Kidney (tissue), 13 donors: ENCODE measurements at regions not wholly inside any gene's neighbourhood (a gene's known extent, or its start where the extent isn't known, plus 50 kb on each side); places are given as distances from the start of the nearest gene placed in this dataset.

Experiments
- DNase-seq, 5 donors: peaks; one replicate each; pipeline ENCODE4 v3.0.0-alpha.2; 2013 to 2020
- FAIRE-seq: peaks from 2 replicates; lab custom pipeline; 2012; peaks lifted over from hg19 to GRCh38; lab: Jason Lieb, UNC
- H3K27ac ChIP-seq, 2 donors: one replicate each; pipeline ENCODE4 v1.7.0; 2013; ENCODE audit warnings: low read depth in 2 of 2, low read length in 2 of 2, inconsistent platforms in 1 of 2
- H3K27me3 ChIP-seq: one replicate; pipeline ENCODE4 v1.7.1; 2013; ENCODE audit warnings: low read length, inconsistent platforms; ENCODE audit not compliant: control insufficient read depth, insufficient read depth
- H3K36me3 ChIP-seq, 3 donors: one replicate each; pipeline versions ENCODE4 v1.7.0 to v1.7.1; 2013; ENCODE audit warnings: low read length in 3 of 3, control low read depth in 1 of 3, inconsistent platforms in 1 of 3; ENCODE audit not compliant: insufficient read depth in 3 of 3, control insufficient read depth in 2 of 3
- H3K4me1 ChIP-seq, 3 donors: one replicate each; pipeline versions ENCODE4 v1.7.0 to v1.7.1; 2013; ENCODE audit warnings: low read length in 3 of 3, inconsistent platforms in 1 of 3, low read depth in 1 of 3; ENCODE audit not compliant: control insufficient read depth in 2 of 3, insufficient read depth in 2 of 3
- H3K4me3 ChIP-seq, 3 donors: one replicate each; pipeline versions ENCODE4 v1.7.0 to v1.8.1; 2013; ENCODE audit warnings: low read length in 3 of 3, control low read depth in 1 of 3, inconsistent platforms in 1 of 3
- H3K9ac ChIP-seq, 3 donors: one replicate each; pipeline versions ENCODE4 v1.7.0 to v1.7.1; 2013; ENCODE audit warnings: low read length in 3 of 3, control low read depth in 1 of 3, inconsistent platforms in 1 of 3
- H3K9me3 ChIP-seq, 3 donors: one replicate each; pipeline versions ENCODE4 v1.7.0 to v1.7.1; 2013; ENCODE audit warnings: low read length in 3 of 3, control low read depth in 1 of 3, inconsistent platforms in 1 of 3; ENCODE audit not compliant: control insufficient read depth in 2 of 3, insufficient read depth in 1 of 3
- CTCF ChIP-seq: IDR thresholded peaks from 3 replicates; pipeline ENCODE4 v1.5.1; 2012; ENCODE audit warnings: mild to moderate bottlenecking, moderate library complexity, borderline replicate concordance; ENCODE audit not compliant: insufficient read depth; ENCODE audit errors: extremely low read depth
- intact Hi-C: fragments of 100-400 bp; cut with DNase I; formaldehyde crosslinking; loops from one replicate; pipeline ENCODE4 v1.11.1; 2022
- donor health status: control.
- donor health status: control.
- donor health status: control.
- donor health status: control.
- donor health status: control.
- donor health status: DM: yes; HTN: yes; CAD: no.
- donor health status: Normal renal cell carcinoma (clear cell type).

- H3K9ac ChIP-seq: no peak overlapping the region
- intact Hi-C loops: no loop called here
- DNase-seq (peak in 2 of 5 donors; percentile 3 to 10), FAIRE-seq (no peak)
- no peaks in the 10 kb centered on the region for H3K27me3 ChIP-seq
- H3K27ac ChIP-seq: no peak overlapping the region
- no peaks in the 10 kb centered on the region for H3K9me3 ChIP-seq
- no peak for TF ChIP-seq CTCF
- no peaks in the 10 kb centered on the region for H3K36me3 ChIP-seq
- no peak overlapping the region for H3K4me3 ChIP-seq
- H3K4me1 ChIP-seq: no peaks in the 10 kb centered on the region
These were observed 228.5 kb downstream of the FRK start for GRCh38 chr6:115832186-115832585.

DNA sequence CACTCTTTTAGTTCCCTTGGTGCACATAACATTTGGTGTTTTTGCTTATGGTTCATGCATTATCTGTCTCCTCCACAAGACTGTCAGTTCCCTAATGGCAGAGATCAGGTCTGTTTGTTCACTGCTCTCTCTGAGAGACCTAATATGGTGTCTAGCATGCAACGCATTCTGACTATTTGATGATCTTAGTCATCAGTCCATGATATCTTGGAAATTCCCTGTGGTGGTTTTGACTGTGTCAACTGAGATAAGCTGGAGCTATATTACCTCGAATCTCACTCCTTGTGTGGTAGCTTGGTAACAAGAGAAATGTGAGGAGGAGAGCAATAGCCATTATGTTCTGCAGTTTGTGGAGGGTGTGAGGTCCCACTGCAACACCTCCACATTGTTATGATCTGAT lies 229.8 kb downstream of the FRK start:
- TF ChIP-seq CTCF: no peak

DNA sequence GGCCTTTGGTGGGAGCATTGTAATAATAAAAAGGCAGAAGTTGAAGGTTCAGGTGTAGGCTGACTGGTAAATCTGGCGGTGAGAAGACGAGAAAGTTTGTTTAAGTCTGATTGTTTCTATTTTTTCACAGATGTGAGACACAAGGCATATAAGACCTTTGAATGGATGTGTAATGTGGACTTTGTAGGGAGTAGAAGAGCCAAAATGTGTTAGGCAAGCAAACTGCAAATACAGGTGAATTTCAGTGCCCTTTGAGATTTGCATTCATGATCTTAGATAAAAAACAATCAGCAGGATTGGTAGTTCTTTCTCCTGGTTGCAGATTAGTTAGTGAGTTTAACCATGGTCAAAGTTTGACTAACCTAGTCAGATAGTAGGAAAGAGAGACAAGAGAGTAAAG lies 238.9 kb downstream of the FRK start:
- no peak for FAIRE-seq
- no peak for TF ChIP-seq CTCF
- no peaks in the 10 kb centered on the region for H3K27me3 ChIP-seq

More for the DNA sequence above, 229.8 kb downstream of the FRK start:
- H3K27ac ChIP-seq: no peak overlapping the region
- H3K27me3 ChIP-seq: no peaks in the 10 kb centered on the region
- intact Hi-C loops: no loop called here
- DNase-seq (no peak), FAIRE-seq (no peak)
- no peaks in the 10 kb centered on the region for H3K4me1 ChIP-seq
- H3K36me3 ChIP-seq: no peaks in the 10 kb centered on the region
- H3K9ac ChIP-seq: no peak overlapping the region
- no peak overlapping the region for H3K4me3 ChIP-seq
- no peaks in the 10 kb centered on the region for H3K9me3 ChIP-seq

DNA sequence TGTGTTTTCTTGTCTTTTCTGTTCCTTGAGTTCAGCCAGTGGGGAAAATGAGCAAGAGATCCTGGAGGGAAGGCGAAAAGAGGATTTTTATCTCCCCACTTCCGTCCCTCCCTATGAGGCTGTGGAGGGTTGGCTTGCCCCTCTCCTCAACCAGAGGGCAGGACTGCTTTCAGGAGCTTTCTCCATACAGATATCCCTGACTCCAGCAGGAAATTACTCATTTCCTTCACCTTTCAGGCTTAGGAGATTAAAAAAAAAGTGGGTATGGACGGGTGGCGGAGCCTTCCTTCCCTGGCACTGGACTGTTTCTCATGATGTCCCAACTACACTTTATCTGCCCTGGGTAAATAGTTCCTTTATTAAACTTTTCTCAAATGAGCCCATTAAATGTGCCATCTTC lies 241.2 kb downstream of the FRK start:
- no peak for FAIRE-seq
- H3K9ac ChIP-seq: no peak overlapping the region

More for the DNA sequence above, 238.9 kb downstream of the FRK start:
- Histone ChIP-seq H3K9ac (no peak overlapping the region), H3K4me1 (no peaks in the 10 kb centered on the region), H3K27ac (no peak overlapping the region), H3K9me3 (no peaks in the 10 kb centered on the region), H3K36me3 (no peaks in the 10 kb centered on the region), H3K4me3 (no peak overlapping the region)
- intact Hi-C loops: no loop called here
- no peak for DNase-seq

More for the DNA sequence above, 241.2 kb downstream of the FRK start:
- no peak overlapping the region for H3K27ac ChIP-seq
- no peaks in the 10 kb centered on the region for H3K36me3 ChIP-seq
- no peak overlapping the region for H3K4me3 ChIP-seq
- intact Hi-C loops: no loop called here
- DNase-seq: no peak
- no peaks in the 10 kb centered on the region for H3K9me3 ChIP-seq
- no peaks in the 10 kb centered on the region for H3K4me1 ChIP-seq
- TF ChIP-seq CTCF: no peak
- no peaks in the 10 kb centered on the region for H3K27me3 ChIP-seq
